Gastrocnemius medialis (tissue), 4 donors: ENCODE measurements at regions not wholly inside any gene's neighbourhood (a gene's known extent, or its start where the extent isn't known, plus 50 kb on each side); places are given as distances from the start of the nearest gene placed in this dataset.
A peak's percentile ranks its signal among the peaks of the same experiment; 100 is the strongest.

Experiments used
- ATAC-seq, 2 donors: fragments of 150-250 bp; one replicate each; pipeline ENCODE4 v1.9.1; 2016
- DNase-seq, 2 donors: peaks; one replicate each; pipeline ENCODE4 v3.0.0-alpha.2; 2019
- H3K27ac ChIP-seq, 4 donors: fragments of 200-600 bp; sonication (generic); 1 replicate in 1 of 4; 2 replicates in 3 of 4; pipeline ENCODE4 v1.5.1; 2016 to 2018; ENCODE audit warnings: mild to moderate bottlenecking in 2 of 4, moderate library complexity in 1 of 4
- H3K27me3 ChIP-seq, 3 donors: fragments of 200-600 bp; sonication (generic) in 2 of 3; 1 replicate in 1 of 3; 2 replicates in 2 of 3; pipeline versions ENCODE4 v1.5.1 to v1.6.0; 2016 to 2019; ENCODE audit warnings: mild to moderate bottlenecking in 1 of 3, moderate library complexity in 1 of 3
- H3K36me3 ChIP-seq, 2 donors: fragments of 200-600 bp; sonication (generic) in 1 of 2; one replicate each; pipeline ENCODE4 v1.5.1; 2017 to 2018
- H3K4me1 ChIP-seq, 2 donors: fragments of 200-600 bp; sonication (generic) in 1 of 2; one replicate each; pipeline ENCODE4 v1.5.1; 2016 to 2017; ENCODE audit warnings: mild to moderate bottlenecking in 2 of 2
- H3K4me3 ChIP-seq, 4 donors: fragments of 200-600 bp; sonication (generic) in 3 of 4; 1 replicate in 1 of 4; 2 replicates in 3 of 4; pipeline ENCODE4 v1.5.1; 2016 to 2019; ENCODE audit warnings: mild to moderate bottlenecking in 2 of 4
- H3K9me3 ChIP-seq, 3 donors: fragments of 200-600 bp; sonication (generic) in 2 of 3; 1 replicate in 1 of 3; 2 replicates in 2 of 3; pipeline ENCODE4 v1.5.1; 2016 to 2019
- POLR2A ChIP-seq, 2 donors: fragments of 450-650 bp; IDR thresholded peaks; one replicate each; pipeline ENCODE4 v1.6.1; 2017; ENCODE audit warnings: antibody characterized with exemption in 2 of 2, mild to moderate bottlenecking in 2 of 2, moderate library complexity in 2 of 2
- in situ Hi-C, 4 donors: fragments of 200-750 bp; cut with MboI; loops; one replicate each; pipeline versions ENCODE4 v1.15.0 to v1.8.0; 2017; ENCODE audit warnings: low sequenced_read_pairs in 4 of 4
- intact Hi-C: fragments of 100-400 bp; cut with DNase I; formaldehyde crosslinking; loops from one replicate; pipeline ENCODE4 v1.15.1; 2023; ENCODE audit warnings: low total_unique reads
- TF ChIP-seq, protein P1 (sequence below), 5 experiments: fragments of 450-650 bp in 3 of 5; fragments of 200-600 bp in 2 of 5; sonication (generic) in 2 of 5; IDR thresholded peaks in 4 of 5; conservative IDR thresholded peaks in 1 of 5; 1 replicate in 4 of 5; 2 replicates in 1 of 5; pipeline ENCODE4 v1.5.1; 2016 to 2019; ENCODE audit warnings: antibody characterized with exemption in 5 of 5, mild to moderate bottlenecking in 3 of 5, moderate library complexity in 3 of 5

GRCh38 chr2:150705357-150705756 is 217.9 kb upstream of the RND3 start:
- in situ Hi-C loops, result no loop called here
- ATAC-seq, result no peak
- no peak for DNase-seq
- Histone ChIP-seq H3K4me3 (no peak overlapping the region), H3K4me1 (no peaks in the 10 kb centered on the region), H3K27me3 (no peaks in the 10 kb centered on the region), H3K9me3 (no peaks in the 10 kb centered on the region), H3K27ac (no peak overlapping the region), H3K36me3 (no peaks in the 10 kb centered on the region)
- intact Hi-C loops, result no loop called here
- TF ChIP-seq POLR2A (IDR thresholded peaks at IDR 0.05), result no peak
- TF ChIP-seq, protein P1, sequence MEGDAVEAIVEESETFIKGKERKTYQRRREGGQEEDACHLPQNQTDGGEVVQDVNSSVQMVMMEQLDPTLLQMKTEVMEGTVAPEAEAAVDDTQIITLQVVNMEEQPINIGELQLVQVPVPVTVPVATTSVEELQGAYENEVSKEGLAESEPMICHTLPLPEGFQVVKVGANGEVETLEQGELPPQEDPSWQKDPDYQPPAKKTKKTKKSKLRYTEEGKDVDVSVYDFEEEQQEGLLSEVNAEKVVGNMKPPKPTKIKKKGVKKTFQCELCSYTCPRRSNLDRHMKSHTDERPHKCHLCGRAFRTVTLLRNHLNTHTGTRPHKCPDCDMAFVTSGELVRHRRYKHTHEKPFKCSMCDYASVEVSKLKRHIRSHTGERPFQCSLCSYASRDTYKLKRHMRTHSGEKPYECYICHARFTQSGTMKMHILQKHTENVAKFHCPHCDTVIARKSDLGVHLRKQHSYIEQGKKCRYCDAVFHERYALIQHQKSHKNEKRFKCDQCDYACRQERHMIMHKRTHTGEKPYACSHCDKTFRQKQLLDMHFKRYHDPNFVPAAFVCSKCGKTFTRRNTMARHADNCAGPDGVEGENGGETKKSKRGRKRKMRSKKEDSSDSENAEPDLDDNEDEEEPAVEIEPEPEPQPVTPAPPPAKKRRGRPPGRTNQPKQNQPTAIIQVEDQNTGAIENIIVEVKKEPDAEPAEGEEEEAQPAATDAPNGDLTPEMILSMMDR (IDR thresholded peaks at IDR 0.05 in 4 of 5, conservative IDR thresholded peaks at IDR 0.05 in 1 of 5), result no peak

- Histone ChIP-seq H3K4me1 (no peaks in the 10 kb centered on the region), H3K36me3 (no peaks in the 10 kb centered on the region), H3K4me3 (no peak overlapping the region), H3K27me3 (no peaks in the 10 kb centered on the region), H3K9me3 (no peaks in the 10 kb centered on the region), H3K27ac (no peak overlapping the region)
- in situ Hi-C loops (no loop called here), intact Hi-C loops (no loop called here)
- no peak for ATAC-seq
- TF ChIP-seq, protein P1 (IDR thresholded peaks at IDR 0.05 in 4 of 5, conservative IDR thresholded peaks at IDR 0.05 in 1 of 5), result no peak
- no peak for TF ChIP-seq POLR2A (IDR thresholded peaks at IDR 0.05)
- no peak for DNase-seq
These were observed 215.3 kb upstream of the RND3 start for GRCh38 chr2:150702791-150703190.

- ATAC-seq, result no peak
These were observed 213.5 kb upstream of the RND3 start for GRCh38 chr2:150700666-150701580.

DNA sequence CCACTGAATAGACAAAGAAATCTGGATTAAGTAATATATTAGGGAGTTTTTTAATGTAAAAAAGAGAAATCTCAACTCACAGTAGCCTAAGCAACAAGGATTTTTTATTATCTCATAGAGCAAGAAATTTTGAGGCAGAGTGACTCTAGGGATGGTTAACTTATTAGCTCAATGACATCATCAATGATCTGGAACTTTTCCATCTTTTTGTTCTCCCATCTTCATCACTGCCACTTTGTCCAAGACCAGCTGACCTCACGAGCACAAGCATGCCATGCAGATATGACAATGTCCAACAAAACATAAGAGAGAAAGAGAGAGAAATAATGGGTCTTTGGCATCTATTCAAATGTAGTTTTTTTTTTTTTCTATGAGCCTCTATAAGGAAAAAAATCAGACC is 211.8 kb upstream of the RND3 start:
- Histone ChIP-seq H3K9me3 (no peaks in the 10 kb centered on the region), H3K4me1 (no peaks in the 10 kb centered on the region), H3K27ac (peak overlapping the region in 3 of 4 donors; percentile 18 to 61 (median 49)), H3K36me3 (no peaks in the 10 kb centered on the region), H3K27me3 (no peaks in the 10 kb centered on the region), H3K4me3 (no peak overlapping the region)
- intact Hi-C loops, result no loop called here
- ATAC-seq, result no peak
- in situ Hi-C loops, result no loop called here
- DNase-seq, result no peak
- no peak for TF ChIP-seq POLR2A (IDR thresholded peaks at IDR 0.05)
- TF ChIP-seq, protein P1 (IDR thresholded peaks at IDR 0.05 in 4 of 5, conservative IDR thresholded peaks at IDR 0.05 in 1 of 5), result no peak

More at GRCh38 chr2:150700666-150701580, 213.5 kb upstream of the RND3 start:
- Histone ChIP-seq H3K27ac (no peak overlapping the region), H3K9me3 (no peaks in the 10 kb centered on the region), H3K27me3 (no peaks in the 10 kb centered on the region), H3K36me3 (no peaks in the 10 kb centered on the region), H3K4me3 (no peak overlapping the region), H3K4me1 (no peaks in the 10 kb centered on the region)
- TF ChIP-seq POLR2A (IDR thresholded peaks at IDR 0.05), result no peak
- TF ChIP-seq, protein P1 (IDR thresholded peaks at IDR 0.05 in 4 of 5, conservative IDR thresholded peaks at IDR 0.05 in 1 of 5), result no peak
- intact Hi-C loops, result no loop called here
- no peak for DNase-seq
- in situ Hi-C loops, result no loop called here
